ENCODE measurements at regions not wholly inside any gene's neighbourhood (a gene's known extent, or its start where the extent isn't known, plus 50 kb on each side); places are given as distances from the start of the nearest gene placed in this dataset.

- no peak for DNase-seq
Observed at GRCh38 chr10:105383978-105384377, 742.9 kb downstream of the SORCS3 start.

GRCh38 chr10:105370692-105371091, 729.6 kb downstream of the SORCS3 start:
- DNase-seq: no peak

GRCh38 chr10:105359708-105360107, 718.6 kb downstream of the SORCS3 start:
- DNase-seq: no peak

- DNase-seq: peak in 1 of 3 donors; percentile 9
Observed at GRCh38 chr10:105358911-105359310, 717.8 kb downstream of the SORCS3 start.

GRCh38 chr10:105356626-105357025, 715.5 kb downstream of the SORCS3 start:
- DNase-seq: no peak

- no peak for DNase-seq
Observed at GRCh38 chr10:105354010-105354409, 712.9 kb downstream of the SORCS3 start.

- no peak for DNase-seq
Observed at GRCh38 chr10:105352827-105353226, 711.7 kb downstream of the SORCS3 start.

- DNase-seq: no peak
Observed at GRCh38 chr10:105352281-105352680, 711.2 kb downstream of the SORCS3 start.

GRCh38 chr10:105351187-105351586, 710.1 kb downstream of the SORCS3 start:
- DNase-seq: no peak

- DNase-seq: no peak
Observed at GRCh38 chr10:105347487-105347886, 706.4 kb downstream of the SORCS3 start.

GRCh38 chr10:105342606-105343005, 701.5 kb downstream of the SORCS3 start:
- no peak for DNase-seq

GRCh38 chr10:105339669-105340068, 698.6 kb downstream of the SORCS3 start:
- DNase-seq: no peak

- peak; percentile 3 to 44 (median 11) for DNase-seq
Observed at GRCh38 chr10:105328503-105329133, 687.5 kb downstream of the SORCS3 start.

Measured in muscle of back (tissue), 3 donors.